Hepatocyte (in vitro differentiated cells): ENCODE measurements at regions not wholly inside any gene's neighbourhood (a gene's known extent, or its start where the extent isn't known, plus 50 kb on each side); places are given as distances from the start of the nearest gene placed in this dataset.

Experiments used
- DNase-seq: peaks from one replicate; pipeline ENCODE4 v3.0.0-alpha.2; 2016; ENCODE audit warnings: low spot score
- H2AFZ ChIP-seq: fragments of 200-600 bp; sonication (generic); 2 replicates; pipeline ENCODE4 v1.6.0; 2016; ENCODE audit warnings: antibody characterized with exemption, mild to moderate bottlenecking
- H3K27ac ChIP-seq: fragments of 200-600 bp; sonication (generic); 2 replicates; pipeline ENCODE4 v1.5.1; 2016; ENCODE audit warnings: mild to moderate bottlenecking
- H3K27me3 ChIP-seq: fragments of 200-600 bp; sonication (generic); 2 replicates; pipeline ENCODE4 v1.6.1; 2016
- H3K36me3 ChIP-seq: fragments of 200-600 bp; sonication (generic); replicated peaks from 2 replicates; pipeline ENCODE4 v1.5.1; 2016; ENCODE audit warnings: low read depth; ENCODE audit not compliant: insufficient read depth
- H3K4me1 ChIP-seq: fragments of 200-600 bp; sonication (generic); 2 replicates; pipeline ENCODE4 v1.5.1; 2016; ENCODE audit warnings: mild to moderate bottlenecking, moderate library complexity; ENCODE audit not compliant: insufficient read depth
- H3K4me2 ChIP-seq: fragments of 200-600 bp; sonication (generic); 2 replicates; pipeline ENCODE4 v1.6.0; 2016
- H3K4me3 ChIP-seq: fragments of 200-600 bp; sonication (generic); 2 replicates; pipeline ENCODE4 v1.5.1; 2016; ENCODE audit warnings: mild to moderate bottlenecking
- H3K79me2 ChIP-seq: fragments of 200-600 bp; sonication (generic); 2 replicates; pipeline ENCODE4 v1.6.0; 2017; ENCODE audit warnings: mild to moderate bottlenecking
- H3K9me2 ChIP-seq: fragments of 200-600 bp; sonication (generic); replicated peaks from 2 replicates; pipeline ENCODE4 v1.6.0; 2017; ENCODE audit warnings: mild to moderate bottlenecking; ENCODE audit not compliant: insufficient read depth
- H3K9me3 ChIP-seq: fragments of 200-600 bp; sonication (generic); 2 replicates; pipeline ENCODE4 v1.5.1; 2016; ENCODE audit warnings: low read depth, mild to moderate bottlenecking
- H4K20me1 ChIP-seq: fragments of 200-600 bp; sonication (generic); 2 replicates; pipeline ENCODE4 v1.6.0; 2016; ENCODE audit warnings: mild to moderate bottlenecking; ENCODE audit not compliant: insufficient read depth, poor library complexity, severe bottlenecking
- CTCF ChIP-seq: fragments of 200-600 bp; sonication (generic); IDR thresholded peaks from 2 replicates; pipeline ENCODE4 v1.5.1; 2016; ENCODE audit warnings: antibody characterized with exemption, mild to moderate bottlenecking; ENCODE audit not compliant: poor library complexity
- EZH2 ChIP-seq: fragments of 200-600 bp; sonication (generic); IDR thresholded peaks from 2 replicates; pipeline ENCODE4 v1.6.1; 2016; ENCODE audit warnings: antibody characterized with exemption, mild to moderate bottlenecking, borderline replicate concordance
- EZH2phosphoT487 ChIP-seq: fragments of 200-600 bp; sonication (generic); IDR thresholded peaks from one replicate; pipeline ENCODE4 v1.6.1; 2018; ENCODE audit warnings: antibody characterized with exemption, mild to moderate bottlenecking, low read depth, moderate library complexity; ENCODE audit not compliant: unreplicated experiment, severe bottlenecking
- WGBS: methylation state at CpG from one replicate; pipeline ENCODE4 v1.1.6; 2016; ENCODE audit warnings: low lambda C conversion rate; ENCODE audit errors: missing lambda C conversion rate; 5-methylcytosine and 5-hydroxymethylcytosine counted together

DNA sequence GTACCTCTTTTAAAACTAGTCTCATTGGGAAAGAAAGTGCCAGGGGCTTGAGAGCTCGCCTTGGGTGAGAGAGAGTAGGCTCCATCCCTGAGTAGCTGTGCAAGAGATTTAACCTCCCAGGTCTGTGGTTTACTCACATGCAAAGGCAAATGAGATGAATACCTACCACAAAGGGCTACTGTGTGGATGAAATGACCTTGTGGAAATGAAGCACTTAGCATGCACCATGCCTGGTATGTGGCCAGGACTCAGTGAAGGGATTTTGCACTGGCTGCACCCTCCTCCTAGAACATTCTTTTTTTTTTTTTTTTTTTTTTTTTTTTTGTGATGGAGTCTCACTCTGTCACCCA is 120.3 kb downstream of the PROX1 start:
- H3K4me1 ChIP-seq, result no peaks in the 10 kb centered on the region
- H4K20me1 ChIP-seq, result no peaks in the 10 kb centered on the region
- no peak overlapping the region for H3K27ac ChIP-seq
- no peaks in the 10 kb centered on the region for H3K27me3 ChIP-seq
- no peak overlapping the region for H3K4me2 ChIP-seq
- H3K4me3 ChIP-seq, result no peak overlapping the region
- WGBS, result 90% methylated on average over 1 of the region's 1 CpG
- H3K9me2 ChIP-seq, result no peaks in the 10 kb centered on the region
- H3K36me3 ChIP-seq, result no peaks in the 10 kb centered on the region
- no peak for DNase-seq
- no peak overlapping the region for H2AFZ ChIP-seq
- TF ChIP-seq EZH2 (no peak), CTCF (no peak), EZH2phosphoT487 (no peak)
- H3K79me2 ChIP-seq, result no peaks in the 10 kb centered on the region
- no peaks in the 10 kb centered on the region for H3K9me3 ChIP-seq

DNA sequence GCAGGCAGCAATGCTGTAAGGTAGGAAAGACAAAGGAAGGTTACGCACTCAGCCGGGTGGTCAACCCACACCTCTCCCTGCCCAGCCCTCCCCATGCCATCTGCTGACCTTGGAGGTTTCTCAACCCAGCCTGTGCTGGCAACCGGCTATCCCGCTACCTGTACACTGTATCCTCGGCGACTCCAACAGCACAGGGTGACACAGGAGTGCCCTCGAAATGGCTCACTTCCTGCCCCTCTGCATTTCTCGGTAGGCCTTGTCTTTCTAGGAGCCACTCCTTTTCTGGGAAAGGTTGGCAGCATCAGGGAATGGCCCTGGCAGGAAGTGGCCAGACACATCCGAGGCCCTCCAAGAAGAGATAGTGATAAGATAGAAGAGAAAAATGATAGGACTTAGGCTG is 124.0 kb downstream of the PROX1 start:
- Histone ChIP-seq H2AFZ (no peak overlapping the region), H3K36me3 (no peaks in the 10 kb centered on the region), H4K20me1 (no peaks in the 10 kb centered on the region), H3K27me3 (no peaks in the 10 kb centered on the region), H3K27ac (no peak overlapping the region), H3K4me3 (no peak overlapping the region), H3K9me3 (no peaks in the 10 kb centered on the region), H3K4me2 (no peak overlapping the region), H3K9me2 (no peaks in the 10 kb centered on the region), H3K4me1 (no peaks in the 10 kb centered on the region), H3K79me2 (no peaks in the 10 kb centered on the region)
- TF ChIP-seq EZH2phosphoT487 (no peak), EZH2 (no peak), CTCF (no peak)
- DNase-seq, result no peak
- 83% methylated on average over 8 of the region's 9 CpGs for WGBS

DNA sequence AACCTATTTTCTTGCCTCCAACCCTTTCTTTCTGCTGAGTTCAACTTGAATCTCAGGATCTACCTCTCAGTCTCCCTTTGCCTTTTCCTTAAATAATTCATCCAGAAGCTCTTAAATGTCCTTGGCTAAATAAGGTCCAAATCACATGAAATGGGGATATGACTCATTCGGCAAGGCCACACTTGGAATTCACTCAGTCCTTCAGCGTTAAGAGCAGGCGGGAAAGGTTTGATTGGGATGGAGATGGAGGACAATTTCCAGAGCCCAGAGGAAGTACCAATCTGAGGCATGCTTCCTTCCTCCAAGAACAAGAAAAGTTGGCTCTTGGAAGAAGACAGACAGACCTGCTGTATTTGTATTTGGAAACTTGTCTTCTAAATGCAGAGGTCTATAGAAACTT is 128.5 kb downstream of the PROX1 start:
- no peak overlapping the region for H2AFZ ChIP-seq
- no peak overlapping the region for H3K4me3 ChIP-seq
- H3K9me3 ChIP-seq, result no peaks in the 10 kb centered on the region
- TF ChIP-seq EZH2phosphoT487, result no peak
- no peak for TF ChIP-seq EZH2
- no peak for TF ChIP-seq CTCF
- no peak overlapping the region for H3K4me2 ChIP-seq
- no peaks in the 10 kb centered on the region for H3K27me3 ChIP-seq
- DNase-seq, result no peak
- no peaks in the 10 kb centered on the region for H3K79me2 ChIP-seq
- no peaks in the 10 kb centered on the region for H4K20me1 ChIP-seq
- 93% methylated on average over 3 of the region's 3 CpGs for WGBS
- H3K36me3 ChIP-seq, result no peaks in the 10 kb centered on the region
- no peaks in the 10 kb centered on the region for H3K9me2 ChIP-seq
- no peak overlapping the region for H3K27ac ChIP-seq
- no peaks in the 10 kb centered on the region for H3K4me1 ChIP-seq

DNA sequence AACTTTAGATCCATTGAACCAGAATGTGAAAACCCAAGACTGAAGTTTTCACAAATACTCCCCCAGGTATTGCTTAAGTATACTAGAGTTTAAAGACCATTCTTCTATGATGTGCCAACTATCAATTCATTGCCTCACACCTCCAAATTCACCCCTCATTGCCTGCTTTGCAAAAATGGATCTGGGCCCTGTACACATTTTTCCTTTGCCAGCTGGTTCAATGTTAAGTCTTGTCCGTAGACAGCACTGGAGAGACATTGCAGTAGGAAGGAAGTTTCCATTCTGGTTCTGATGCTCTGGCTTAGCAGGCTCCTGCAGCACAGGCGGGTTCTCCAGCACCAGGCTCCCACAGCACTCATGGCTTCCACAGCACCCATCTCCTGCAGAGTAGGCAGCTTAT is 130.0 kb downstream of the PROX1 start:
- Histone ChIP-seq H3K4me1 (no peaks in the 10 kb centered on the region), H2AFZ (no peak overlapping the region), H3K9me2 (no peaks in the 10 kb centered on the region), H3K4me2 (no peak overlapping the region), H4K20me1 (no peaks in the 10 kb centered on the region), H3K4me3 (no peak overlapping the region), H3K36me3 (no peaks in the 10 kb centered on the region), H3K9me3 (no peaks in the 10 kb centered on the region), H3K27ac (no peak overlapping the region), H3K79me2 (no peaks in the 10 kb centered on the region), H3K27me3 (no peaks in the 10 kb centered on the region)
- TF ChIP-seq CTCF (no peak), EZH2phosphoT487 (no peak), EZH2 (no peak)
- DNase-seq, result no peak
- WGBS, result 92% methylated on average over 2 of the region's 2 CpGs
